ENCODE measurements at regions not wholly inside any gene's neighbourhood (a gene's known extent, or its start where the extent isn't known, plus 50 kb on each side); places are given as distances from the start of the nearest gene placed in this dataset.
"Not testable (repeated sequence)": the region's sequence is repeated elsewhere in the genome, so short reads cannot be mapped to it uniquely, and the experiment has no call there.

DNA sequence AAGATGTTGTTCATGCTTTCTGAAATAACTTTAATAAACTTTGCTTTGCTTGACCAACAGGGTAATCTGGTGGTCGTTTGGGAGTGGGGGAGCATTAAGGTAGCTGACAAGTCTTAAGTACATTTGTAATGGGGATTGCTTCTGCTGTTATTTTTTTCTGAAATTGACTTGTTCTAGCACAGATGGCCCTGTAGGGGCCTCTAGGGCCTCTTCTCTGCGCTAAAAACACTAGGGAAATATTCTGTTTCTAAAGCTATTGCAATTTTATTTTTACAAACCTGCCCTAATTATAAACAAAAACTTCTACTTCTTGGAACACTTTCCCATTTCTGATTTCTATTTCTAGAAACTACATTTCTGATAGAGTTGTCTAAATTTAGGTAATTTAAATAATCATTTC, 191.3 kb upstream of the KCNJ3 start:
- no peak overlapping the region for H3K4me3 ChIP-seq (ENCODE audit: low read depth, low read length)
- peak; percentile 6 for DNase-seq (ENCODE audit: low read depth)
- TF ChIP-seq, protein P1, sequence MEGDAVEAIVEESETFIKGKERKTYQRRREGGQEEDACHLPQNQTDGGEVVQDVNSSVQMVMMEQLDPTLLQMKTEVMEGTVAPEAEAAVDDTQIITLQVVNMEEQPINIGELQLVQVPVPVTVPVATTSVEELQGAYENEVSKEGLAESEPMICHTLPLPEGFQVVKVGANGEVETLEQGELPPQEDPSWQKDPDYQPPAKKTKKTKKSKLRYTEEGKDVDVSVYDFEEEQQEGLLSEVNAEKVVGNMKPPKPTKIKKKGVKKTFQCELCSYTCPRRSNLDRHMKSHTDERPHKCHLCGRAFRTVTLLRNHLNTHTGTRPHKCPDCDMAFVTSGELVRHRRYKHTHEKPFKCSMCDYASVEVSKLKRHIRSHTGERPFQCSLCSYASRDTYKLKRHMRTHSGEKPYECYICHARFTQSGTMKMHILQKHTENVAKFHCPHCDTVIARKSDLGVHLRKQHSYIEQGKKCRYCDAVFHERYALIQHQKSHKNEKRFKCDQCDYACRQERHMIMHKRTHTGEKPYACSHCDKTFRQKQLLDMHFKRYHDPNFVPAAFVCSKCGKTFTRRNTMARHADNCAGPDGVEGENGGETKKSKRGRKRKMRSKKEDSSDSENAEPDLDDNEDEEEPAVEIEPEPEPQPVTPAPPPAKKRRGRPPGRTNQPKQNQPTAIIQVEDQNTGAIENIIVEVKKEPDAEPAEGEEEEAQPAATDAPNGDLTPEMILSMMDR (IDR thresholded peaks at IDR 0.05; ENCODE audit: insufficient read depth, low read depth, low read length, missing control alignments), result peak; percentile 8

DNA sequence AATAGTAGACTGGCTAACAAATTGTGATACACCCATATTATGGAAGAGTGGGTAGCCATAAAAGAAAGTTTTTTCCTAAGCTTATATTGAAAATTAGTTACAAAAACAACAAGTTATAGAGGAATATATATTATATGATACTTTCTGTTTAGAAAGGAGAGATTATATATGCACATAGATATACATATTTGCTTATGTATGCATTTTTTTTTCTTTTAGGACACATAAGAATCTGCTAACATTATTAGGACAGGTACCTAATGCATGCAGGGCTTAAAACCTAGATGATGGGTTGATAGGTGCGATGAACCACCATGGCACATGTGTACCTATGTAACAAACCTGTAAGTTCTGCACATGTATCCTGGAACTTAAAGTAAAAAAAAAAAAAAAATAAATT, 179.6 kb upstream of the KCNJ3 start:
- no peak overlapping the region for H3K4me3 ChIP-seq (ENCODE audit: low read depth, low read length)
- TF ChIP-seq, protein P1 (IDR thresholded peaks at IDR 0.05; ENCODE audit: insufficient read depth, low read depth, low read length, missing control alignments), result no peak
- no peak for DNase-seq (ENCODE audit: low read depth)

DNA sequence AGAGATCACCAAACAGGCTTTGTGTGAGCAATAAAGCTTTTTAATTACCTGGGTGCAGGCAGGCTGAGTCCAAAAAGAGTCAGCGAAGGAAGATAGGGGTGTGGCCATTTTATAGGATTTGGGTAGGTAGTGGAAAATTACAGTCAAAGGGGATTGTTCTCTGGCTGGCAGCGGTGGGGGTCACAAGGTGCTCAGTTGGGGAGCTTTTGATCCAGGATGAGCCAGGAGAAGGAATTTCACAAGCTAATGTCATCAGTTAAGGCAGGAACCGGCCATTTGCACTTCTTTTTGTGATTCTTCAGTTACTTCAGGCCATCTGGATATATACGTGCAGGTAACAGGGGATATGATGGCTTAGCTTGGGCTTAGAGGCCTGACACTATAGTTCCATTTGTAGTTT, 177.5 kb upstream of the KCNJ3 start:
- not testable (repeated sequence) for DNase-seq (ENCODE audit: low read depth); H3K4me3 ChIP-seq (ENCODE audit: low read depth, low read length)

DNA sequence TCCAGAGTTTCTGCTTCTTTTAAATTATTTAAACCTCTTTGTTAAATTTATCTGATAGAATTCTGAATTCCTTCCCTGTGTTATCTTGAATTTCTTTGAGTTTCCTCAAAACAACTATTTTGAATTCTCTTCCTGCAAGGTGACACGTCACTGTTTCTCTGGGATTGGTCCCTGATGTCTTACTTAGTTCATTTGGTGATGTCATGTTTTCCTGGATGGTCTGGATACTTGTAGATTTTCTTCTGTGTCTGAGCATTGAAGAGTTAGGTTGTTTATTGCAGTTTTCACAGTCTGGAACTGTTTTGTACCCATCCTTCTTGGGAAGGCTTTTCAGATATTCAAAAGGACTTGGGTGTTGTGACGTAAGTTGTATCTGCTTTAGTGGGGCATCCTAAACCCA, 172.3 kb upstream of the KCNJ3 start:
- no peak overlapping the region for H3K4me3 ChIP-seq (ENCODE audit: low read depth, low read length)
- no peak for DNase-seq (ENCODE audit: low read depth)
- TF ChIP-seq, protein P1 (IDR thresholded peaks at IDR 0.05; ENCODE audit: insufficient read depth, low read depth, low read length, missing control alignments), result no peak

DNA sequence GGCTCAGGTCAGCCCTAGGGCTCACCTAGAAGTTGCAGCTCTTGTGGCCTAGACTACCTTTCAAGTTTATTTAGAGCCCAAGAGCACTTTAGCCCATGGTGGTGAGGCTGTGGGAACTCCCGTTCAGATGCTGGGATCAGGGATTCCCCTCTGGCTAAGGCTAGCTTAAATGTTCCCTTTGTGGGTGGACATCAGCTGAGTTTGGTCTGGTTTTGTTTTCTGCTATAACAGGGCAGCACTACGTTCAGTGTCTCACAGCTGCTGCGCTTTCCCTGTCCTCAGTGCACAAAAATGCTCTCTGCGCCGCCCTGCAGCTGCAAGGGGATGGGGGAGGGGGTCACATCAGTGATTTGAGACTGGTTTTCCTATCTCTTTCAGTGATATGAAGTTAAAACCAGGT, 170.5 kb upstream of the KCNJ3 start:
- no peak overlapping the region for H3K4me3 ChIP-seq (ENCODE audit: low read depth, low read length)
- DNase-seq (ENCODE audit: low read depth), result peak; percentile 6
- TF ChIP-seq, protein P1 (IDR thresholded peaks at IDR 0.05; ENCODE audit: insufficient read depth, low read depth, low read length, missing control alignments), result no peak

DNA sequence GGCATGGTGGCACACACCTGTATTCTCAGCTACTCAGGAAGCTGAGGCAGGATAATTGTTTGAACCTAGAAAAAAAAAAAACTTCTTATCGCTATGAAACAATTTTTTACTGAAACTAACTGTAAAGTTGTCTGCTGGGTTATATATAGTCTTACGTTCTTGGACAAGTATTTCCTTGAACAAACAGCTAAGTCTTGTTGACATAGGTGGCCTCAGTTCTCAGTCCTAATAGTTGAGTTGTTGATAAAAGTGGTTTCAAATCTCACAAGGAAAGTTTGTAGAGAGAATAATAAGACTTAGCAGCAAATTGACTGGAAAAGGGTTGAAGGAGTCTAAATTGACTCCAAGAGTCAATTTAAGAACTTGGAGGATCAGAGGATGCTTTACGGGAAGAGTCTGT, 166.5 kb upstream of the KCNJ3 start:
- no peak overlapping the region for H3K4me3 ChIP-seq (ENCODE audit: low read depth, low read length)
- TF ChIP-seq, protein P1 (IDR thresholded peaks at IDR 0.05; ENCODE audit: insufficient read depth, low read depth, low read length, missing control alignments), result no peak
- DNase-seq (ENCODE audit: low read depth), result no peak

DNA sequence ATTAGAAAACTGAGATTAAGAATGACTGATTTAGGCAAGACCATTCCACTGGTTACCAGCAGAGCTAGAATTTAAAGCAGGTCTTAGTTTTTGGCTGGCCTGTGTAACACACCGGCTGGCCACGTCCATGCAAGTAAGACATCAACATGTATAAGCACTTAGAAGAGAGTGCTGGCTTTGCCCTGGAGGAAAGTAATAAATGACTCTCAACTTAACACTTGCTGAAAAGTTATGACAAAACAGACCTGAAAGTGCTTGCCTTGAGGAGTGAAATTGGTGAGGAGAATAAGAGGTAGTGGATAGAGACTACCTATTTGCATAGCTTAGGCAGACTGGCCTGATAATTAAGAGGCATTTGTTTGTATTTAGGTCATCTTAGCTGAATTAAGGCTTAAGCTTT, 165.7 kb upstream of the KCNJ3 start:
- peak; percentile 12 for DNase-seq (ENCODE audit: low read depth)
- TF ChIP-seq, protein P1 (IDR thresholded peaks at IDR 0.05; ENCODE audit: insufficient read depth, low read depth, low read length, missing control alignments), result no peak

More for the DNA sequence above, 165.7 kb upstream of the KCNJ3 start:
- no peak overlapping the region for H3K4me3 ChIP-seq (ENCODE audit: low read depth, low read length)

Measured in GM12865 (cell line).